HepG2 (cell line): ENCODE measurements at regions not wholly inside any gene's neighbourhood (a gene's known extent, or its start where the extent isn't known, plus 50 kb on each side); places are given as distances from the start of the nearest gene placed in this dataset.

ENCODE experiments used
- ATAC-seq: fragments of 200-7000 bp; cut with Tn5 transposase; 3 replicates; pipeline ENCODE4 v1.9.1; 2020; ENCODE audit warnings: mild to moderate bottlenecking, moderate library complexity
- BruUV-seq: library from RNA; stranded (reverse); fragments of 400-500 nt; replicated peaks from 2 replicates; lab custom pipeline; 2021; lab: Mats Ljungman, UMichigan
- CTCF ChIA-PET: fragments of 300-600 bp; formaldehyde crosslinking; extraction: SDS; loops from one replicate; lab custom pipeline; 2021; ENCODE audit warnings: low total read pairs, inconsistent platforms, low intra/inter-chr PET ratio; lab: Yijun Ruan, JAX
- POLR2A ChIA-PET: fragments of 350-600 bp; sonication (Branson Sonifier 250); formaldehyde crosslinking; loops from one replicate; lab custom pipeline; 2020; ENCODE audit warnings: antibody characterized with exemption, inconsistent platforms; lab: Yijun Ruan, JAX
- DNase-seq: peaks from one replicate; pipeline ENCODE4 v3.0.0-alpha.2; 2015; ENCODE audit warnings: low spot score
- FAIRE-seq: peaks from 3 replicates; lab custom pipeline; 2011; peaks lifted over from hg19 to GRCh38; lab: Jason Lieb, UNC
- H2AFZ ChIP-seq: one replicate; pipeline ENCODE4 v1.6.1; 2011; ENCODE audit warnings: low read length, inconsistent platforms
- H3K27ac ChIP-seq: fragments of 300-600 bp; 3 replicates; pipeline ENCODE4 v1.8.0; 2011; ENCODE audit warnings: mixed run types, mild to moderate bottlenecking, mixed read lengths, low read length, inconsistent platforms; ENCODE audit not compliant: insufficient read depth; ENCODE audit errors: extremely low read length
- H3K27me3 ChIP-seq, 2 experiments: fragments of 200-600 bp in 1 of 2; 2 replicates in 1 of 2; 3 replicates in 1 of 2; pipeline versions ENCODE4 v1.6.0 to v1.8.0; 2011; ENCODE audit warnings: low read length in 2 of 2, mild to moderate bottlenecking in 2 of 2, moderate library complexity in 2 of 2, inconsistent platforms in 1 of 2; ENCODE audit not compliant: insufficient read depth in 2 of 2, control insufficient read depth in 1 of 2
- H3K36me3 ChIP-seq, 2 experiments: fragments of 200-600 bp in 1 of 2; replicated peaks in 1 of 2; 2 replicates in 1 of 2; 3 replicates in 1 of 2; pipeline versions ENCODE4 v1.5.1 to v1.8.0; 2011; ENCODE audit warnings: low read length in 2 of 2, inconsistent platforms in 1 of 2; ENCODE audit not compliant: insufficient read depth in 2 of 2, control insufficient read depth in 1 of 2
- H3K4me1 ChIP-seq: 2 replicates; pipeline ENCODE4 v1.5.1; 2012; ENCODE audit warnings: low read length, inconsistent platforms; ENCODE audit not compliant: insufficient read depth
- H3K4me2 ChIP-seq: 2 replicates; pipeline ENCODE4 v1.6.0; 2011; ENCODE audit warnings: low read depth, low read length, inconsistent platforms
- H3K4me3 ChIP-seq, 3 experiments: fragments of 200-600 bp in 1 of 3; sonication (generic), shearing (Covaris generic) in 1 of 3; replicated peaks in 1 of 3; 2 replicates each; pipeline ENCODE4 v1.5.1; 2011 to 2016; ENCODE audit warnings: low read length in 3 of 3, inconsistent platforms in 2 of 3, low read depth in 2 of 3, mild to moderate bottlenecking in 2 of 3, control low read depth in 1 of 3, mixed read lengths in 1 of 3; ENCODE audit not compliant: insufficient read depth in 1 of 3
- H3K79me2 ChIP-seq: one replicate; pipeline ENCODE4 v1.6.1; 2011; ENCODE audit warnings: low read length, inconsistent platforms; ENCODE audit not compliant: insufficient read depth
- H3K9ac ChIP-seq: 2 replicates; pipeline ENCODE4 v1.6.0; 2011; ENCODE audit warnings: mild to moderate bottlenecking, low read depth, low read length, inconsistent platforms; ENCODE audit not compliant: insufficient read depth
- H3K9me3 ChIP-seq: 2 replicates; pipeline ENCODE4 v1.5.1; 2012; ENCODE audit warnings: mild to moderate bottlenecking, low read length
- H4K20me1 ChIP-seq: 2 replicates; pipeline ENCODE4 v1.6.0; 2011; ENCODE audit warnings: inconsistent platforms, mild to moderate bottlenecking, low read length, moderate library complexity; ENCODE audit not compliant: insufficient read depth
- BRD4 ChIP-seq: sonication (generic); formaldehyde crosslinking; IDR thresholded peaks from 2 replicates; pipeline ENCODE4 v1.4.0; 2020; ENCODE audit warnings: missing genetic modification reagents
- GATAD1 ChIP-seq: IDR thresholded peaks from 2 replicates; pipeline ENCODE4 v1.6.1; 2016; ENCODE audit warnings: missing genetic modification reagents, missing compliant biosample characterization
- GFI1 ChIP-seq: sonication (generic); formaldehyde crosslinking; IDR thresholded peaks from 2 replicates; pipeline ENCODE4 v1.5.0; 2020; ENCODE audit warnings: missing genetic modification reagents, mild to moderate bottlenecking, borderline replicate concordance
- MTA1 ChIP-seq: sonication (generic); formaldehyde crosslinking; IDR thresholded peaks from 2 replicates; pipeline ENCODE4 v1.4.0; 2020; ENCODE audit warnings: missing genetic modification reagents, mild to moderate bottlenecking, borderline replicate concordance
- MXI1 ChIP-seq: IDR thresholded peaks from 3 replicates; pipeline ENCODE4 v1.6.1; 2012; ENCODE audit warnings: low read depth, low read length, inconsistent platforms, borderline replicate concordance
- SRSF4 ChIP-seq: fragments of 200-400 bp; formaldehyde crosslinking; IDR thresholded peaks from one replicate; pipeline ENCODE4 v1.6.1; 2018; ENCODE audit warnings: mild to moderate bottlenecking, low read depth, low read length, moderate library complexity; ENCODE audit not compliant: poor library complexity, severe bottlenecking
- TAF15 ChIP-seq: fragments of 200-400 bp; formaldehyde crosslinking; IDR thresholded peaks from one replicate; pipeline ENCODE4 v1.6.1; 2018; ENCODE audit warnings: mild to moderate bottlenecking, low read depth, low read length; ENCODE audit not compliant: poor library complexity, severe bottlenecking
- THYN1 ChIP-seq: sonication (generic); formaldehyde crosslinking; IDR thresholded peaks from 2 replicates; pipeline ENCODE4 v1.8.1; 2023; ENCODE audit warnings: low read depth, mild to moderate bottlenecking, moderate library complexity, missing genetic modification reagents, borderline replicate concordance
- TOPORS ChIP-seq: sonication (generic); formaldehyde crosslinking; IDR thresholded peaks from 2 replicates; pipeline ENCODE4 v1.8.0; 2023; ENCODE audit warnings: mild to moderate bottlenecking, missing genetic modification reagents
- ZFP37 ChIP-seq: sonication (generic); formaldehyde crosslinking; IDR thresholded peaks from 2 replicates; pipeline ENCODE4 v1.4.0; 2020; ENCODE audit warnings: missing genetic modification reagents, borderline replicate concordance
- ZKSCAN5 ChIP-seq: sonication (generic); formaldehyde crosslinking; IDR thresholded peaks from 2 replicates; pipeline ENCODE4 v1.5.1; 2020; ENCODE audit warnings: mild to moderate bottlenecking, missing genetic modification reagents
- ZNF180 ChIP-seq: sonication (generic); formaldehyde crosslinking; IDR thresholded peaks from 2 replicates; pipeline ENCODE4 v1.4.0; 2020; ENCODE audit warnings: low read depth, missing genetic modification reagents, borderline replicate concordance
- ZNF672 ChIP-seq: sonication (generic); formaldehyde crosslinking; IDR thresholded peaks from 2 replicates; pipeline ENCODE4 v1.8.1; 2022; ENCODE audit warnings: missing genetic modification reagents
- ZNF768 ChIP-seq: sonication (generic); formaldehyde crosslinking; IDR thresholded peaks from 2 replicates; pipeline ENCODE4 v1.4.0; 2020; ENCODE audit warnings: missing genetic modification reagents
- WGBS: methylation state at CpG from one replicate; pipeline ENCODE4 v1.1.6; 2017; ENCODE audit warnings: low lambda C conversion rate; 5-methylcytosine and 5-hydroxymethylcytosine counted together
- in situ Hi-C: cut with HindIII; loops from 2 replicates; pipeline ENCODE4 v1.10.0; 2017; ENCODE audit warnings: low pct_unique_long_range_greater_than_20kb; ENCODE audit not compliant: extremely low pct_ligation_motif_present
- intact Hi-C: fragments of 100-400 bp; cut with micrococcal nuclease; formaldehyde crosslinking; loops from one replicate; pipeline ENCODE4 v1.10.0; 2022; ENCODE audit not compliant: unreplicated experiment
- TF ChIP-seq, protein P1 (sequence below): sonication (generic); formaldehyde crosslinking; IDR thresholded peaks from 2 replicates; pipeline ENCODE4 v1.4.0; 2020; ENCODE audit warnings: missing genetic modification reagents
- TF ChIP-seq, protein P2 (sequence below): sonication (generic); formaldehyde crosslinking; IDR thresholded peaks from 2 replicates; pipeline ENCODE4 v1.5.0; 2020; ENCODE audit warnings: missing genetic modification reagents

DNA sequence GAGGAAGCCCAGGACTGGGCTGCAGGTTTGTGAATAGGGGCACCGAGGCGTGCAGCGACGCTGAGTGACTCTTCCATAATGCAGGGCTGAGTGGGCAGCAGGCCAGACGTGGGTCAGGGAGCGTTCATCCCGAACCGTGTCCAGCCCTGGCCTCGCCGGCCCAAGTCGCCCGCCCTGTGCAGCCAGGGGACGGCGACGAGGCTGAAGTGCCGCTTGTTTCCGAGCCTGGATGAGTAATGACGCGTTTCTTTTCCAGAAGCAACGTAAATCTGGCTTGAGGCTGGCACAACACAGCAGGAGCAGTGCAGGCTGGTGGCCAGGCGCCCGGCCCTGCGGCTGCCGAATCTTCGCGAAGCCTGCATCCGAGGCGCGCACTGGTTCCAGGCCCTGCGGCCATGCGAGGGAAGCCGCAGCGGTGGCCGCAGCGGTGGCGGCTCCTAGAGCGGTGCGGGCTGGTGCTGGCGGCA, 74.0 kb upstream of the SEC61G start:
- Histone ChIP-seq H4K20me1 (no peaks in the 10 kb centered on the region), H3K9me3 (no peaks in the 10 kb centered on the region), H3K36me3 (no peaks in the 10 kb centered on the region), H3K27me3 (0 out of 5 replicates have a peak, but pooled peaks cover 0 to 3% of the 10 kb centered on the region in 2 experiments), H3K9ac (no peak overlapping the region), H2AFZ (no peak overlapping the region), H3K27ac (no peak overlapping the region), H3K4me3 (no peak overlapping the region), H3K4me1 (no peaks in the 10 kb centered on the region), H3K79me2 (no peaks in the 10 kb centered on the region), H3K4me2 (no peak overlapping the region)
- in situ Hi-C loops: no loop called here
- ATAC-seq: no peak
- FAIRE-seq: no peak
- WGBS: 80% methylated on average over 17 of the region's 39 CpGs
- intact Hi-C loops: no loop called here
- TF ChIP-seq GFI1: no peak
- TF ChIP-seq TOPORS (CRISPR knock-in tag): no peak
- TF ChIP-seq MXI1: no peak
- TF ChIP-seq, protein P1, sequence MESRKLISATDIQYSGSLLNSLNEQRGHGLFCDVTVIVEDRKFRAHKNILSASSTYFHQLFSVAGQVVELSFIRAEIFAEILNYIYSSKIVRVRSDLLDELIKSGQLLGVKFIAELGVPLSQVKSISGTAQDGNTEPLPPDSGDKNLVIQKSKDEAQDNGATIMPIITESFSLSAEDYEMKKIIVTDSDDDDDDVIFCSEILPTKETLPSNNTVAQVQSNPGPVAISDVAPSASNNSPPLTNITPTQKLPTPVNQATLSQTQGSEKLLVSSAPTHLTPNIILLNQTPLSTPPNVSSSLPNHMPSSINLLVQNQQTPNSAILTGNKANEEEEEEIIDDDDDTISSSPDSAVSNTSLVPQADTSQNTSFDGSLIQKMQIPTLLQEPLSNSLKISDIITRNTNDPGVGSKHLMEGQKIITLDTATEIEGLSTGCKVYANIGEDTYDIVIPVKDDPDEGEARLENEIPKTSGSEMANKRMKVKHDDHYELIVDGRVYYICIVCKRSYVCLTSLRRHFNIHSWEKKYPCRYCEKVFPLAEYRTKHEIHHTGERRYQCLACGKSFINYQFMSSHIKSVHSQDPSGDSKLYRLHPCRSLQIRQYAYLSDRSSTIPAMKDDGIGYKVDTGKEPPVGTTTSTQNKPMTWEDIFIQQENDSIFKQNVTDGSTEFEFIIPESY (CRISPR knock-in tag): no peak
- no peak for TF ChIP-seq ZNF768
- TF ChIP-seq ZFP37 (CRISPR knock-in tag): no peak
- no peak for TF ChIP-seq TAF15
- TF ChIP-seq, protein P2, sequence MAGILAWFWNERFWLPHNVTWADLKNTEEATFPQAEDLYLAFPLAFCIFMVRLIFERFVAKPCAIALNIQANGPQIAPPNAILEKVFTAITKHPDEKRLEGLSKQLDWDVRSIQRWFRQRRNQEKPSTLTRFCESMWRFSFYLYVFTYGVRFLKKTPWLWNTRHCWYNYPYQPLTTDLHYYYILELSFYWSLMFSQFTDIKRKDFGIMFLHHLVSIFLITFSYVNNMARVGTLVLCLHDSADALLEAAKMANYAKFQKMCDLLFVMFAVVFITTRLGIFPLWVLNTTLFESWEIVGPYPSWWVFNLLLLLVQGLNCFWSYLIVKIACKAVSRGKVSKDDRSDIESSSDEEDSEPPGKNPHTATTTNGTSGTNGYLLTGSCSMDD (CRISPR knock-in tag): no peak
- no peak for TF ChIP-seq GATAD1 (CRISPR knock-in tag)
- TF ChIP-seq THYN1 (CRISPR knock-in tag): no peak
- TF ChIP-seq BRD4 (CRISPR knock-in tag): no peak
- no peak for TF ChIP-seq ZNF180 (CRISPR knock-in tag)
- no peak for TF ChIP-seq ZNF672 (CRISPR knock-in tag)
- no peak for TF ChIP-seq MTA1
- TF ChIP-seq ZKSCAN5: no peak
- no peak for TF ChIP-seq SRSF4
- ChIA-PET CTCF (no interaction called here), POLR2A (no interaction called here)
- no TSS peak for BruUV-seq
- DNase-seq: no peak
